Nephron progenitor cell (in vitro differentiated cells): ENCODE measurements at regions not wholly inside any gene's neighbourhood (a gene's known extent, or its start where the extent isn't known, plus 50 kb on each side); places are given as distances from the start of the nearest gene placed in this dataset.

Experiments used
- DNase-seq: peaks from one replicate; pipeline ENCODE4 v3.0.0; 2021
- H3K27ac Mint-ChIP-seq: 2 replicates; pipeline ENCODE4 v1.8.0; 2021; ENCODE audit warnings: mild to moderate bottlenecking, moderate library complexity, mixed read lengths
- H3K27me3 Mint-ChIP-seq: 2 replicates; pipeline ENCODE4 v1.8.0; 2021; ENCODE audit warnings: mild to moderate bottlenecking, low read depth, mixed read lengths; ENCODE audit not compliant: poor library complexity
- H3K36me3 Mint-ChIP-seq: 2 replicates; pipeline ENCODE4 v1.8.0; 2021; ENCODE audit warnings: low read depth, mixed read lengths
- H3K4me1 Mint-ChIP-seq: 2 replicates; pipeline ENCODE4 v1.8.0; 2021; ENCODE audit warnings: mixed read lengths
- H3K4me3 Mint-ChIP-seq: 2 replicates; pipeline ENCODE4 v1.8.0; 2021; ENCODE audit warnings: mild to moderate bottlenecking, moderate library complexity, mixed read lengths
- H3K9me3 Mint-ChIP-seq: 2 replicates; pipeline ENCODE4 v1.8.0; 2021; ENCODE audit warnings: mild to moderate bottlenecking, moderate library complexity, mixed read lengths
- CTCF ChIP-seq: fragments of 200-600 bp; sonication (generic); IDR thresholded peaks from 2 replicates; pipeline ENCODE4 v1.5.0; 2021; ENCODE audit warnings: antibody characterized with exemption

GRCh38 chr6:4451718-4452117, 316.3 kb upstream of the ECI2 start:
- TF ChIP-seq CTCF, result no peak
- H3K9me3 Mint-ChIP-seq, result peaks cover 28% of the 10 kb centered on the region

GRCh38 chr6:4451081-4451480, 315.7 kb upstream of the ECI2 start:
- Mint-ChIP-seq H3K9me3 (peaks cover 28% of the 10 kb centered on the region), H3K4me1 (peaks cover 5% of the 10 kb centered on the region), H3K36me3 (peaks cover 11% of the 10 kb centered on the region), H3K27me3 (no peaks in the 10 kb centered on the region), H3K27ac (no peak overlapping the region), H3K4me3 (no peak overlapping the region)
- no peak for DNase-seq
- TF ChIP-seq CTCF, result no peak

More at GRCh38 chr6:4451718-4452117, 316.3 kb upstream of the ECI2 start:
- Mint-ChIP-seq H3K36me3 (peaks cover 11% of the 10 kb centered on the region), H3K27me3 (no peaks in the 10 kb centered on the region), H3K4me1 (peaks cover 5% of the 10 kb centered on the region), H3K27ac (no peak overlapping the region), H3K4me3 (no peak overlapping the region)
- DNase-seq, result no peak

GRCh38 chr6:4450237-4450636, 314.9 kb upstream of the ECI2 start:
- Mint-ChIP-seq H3K4me1 (peaks cover 5% of the 10 kb centered on the region), H3K9me3 (peaks cover 25% of the 10 kb centered on the region), H3K27ac (no peak overlapping the region), H3K4me3 (no peak overlapping the region), H3K36me3 (peaks cover 11% of the 10 kb centered on the region), H3K27me3 (no peaks in the 10 kb centered on the region)
- no peak for DNase-seq
- TF ChIP-seq CTCF, result no peak

GRCh38 chr6:4449409-4449808, 314.0 kb upstream of the ECI2 start:
- Mint-ChIP-seq H3K4me3 (no peak overlapping the region), H3K4me1 (peaks cover 5% of the 10 kb centered on the region), H3K27ac (no peak overlapping the region), H3K27me3 (no peaks in the 10 kb centered on the region), H3K9me3 (peaks cover 20% of the 10 kb centered on the region), H3K36me3 (peaks cover 11% of the 10 kb centered on the region)
- DNase-seq, result no peak
- no peak for TF ChIP-seq CTCF

- no peak for DNase-seq
- no peak for TF ChIP-seq CTCF
- Mint-ChIP-seq H3K4me1 (peaks cover 5% of the 10 kb centered on the region), H3K27me3 (no peaks in the 10 kb centered on the region), H3K27ac (no peak overlapping the region), H3K36me3 (peaks cover 11% of the 10 kb centered on the region), H3K4me3 (no peak overlapping the region), H3K9me3 (peaks cover 20% of the 10 kb centered on the region)
Measured at GRCh38 chr6:4448841-4449240, 313.5 kb upstream of the ECI2 start.

GRCh38 chr6:4447639-4448330, 312.4 kb upstream of the ECI2 start:
- H3K9me3 Mint-ChIP-seq, result peaks cover 20% of the 10 kb centered on the region

More at GRCh38 chr6:4447639-4448330, 312.4 kb upstream of the ECI2 start:
- Mint-ChIP-seq H3K4me1 (peaks cover 5% of the 10 kb centered on the region), H3K27me3 (no peaks in the 10 kb centered on the region), H3K4me3 (no peak overlapping the region), H3K36me3 (peaks cover 11% of the 10 kb centered on the region), H3K27ac (no peak overlapping the region)
- TF ChIP-seq CTCF, result no peak
- no peak for DNase-seq
